Ovary (tissue), 7 donors: ENCODE measurements at regions not wholly inside any gene's neighbourhood (a gene's known extent, or its start where the extent isn't known, plus 50 kb on each side); places are given as distances from the start of the nearest gene placed in this dataset.

Source experiments
- DNase-seq, 5 donors: peaks; one replicate each; pipeline ENCODE4 v3.0.0-alpha.2; 2019 to 2020
- H3K27ac ChIP-seq, 2 donors: fragments of 200-600 bp; one replicate each; pipeline versions ENCODE4 v1.5.1 to v1.8.0; 2019 to 2022
- H3K27me3 ChIP-seq: fragments of 200-600 bp; one replicate; pipeline ENCODE4 v1.8.0; 2022
- H3K36me3 ChIP-seq: fragments of 200-600 bp; sonication (generic); one replicate; pipeline ENCODE4 v1.5.1; 2019
- H3K4me1 ChIP-seq: one replicate; pipeline ENCODE4 v1.8.1; 2013; ENCODE audit warnings: mild to moderate bottlenecking, moderate library complexity; ENCODE audit not compliant: insufficient read depth
- H3K4me3 ChIP-seq: fragments of 200-600 bp; sonication (generic); one replicate; pipeline ENCODE4 v1.5.1; 2017
- H3K9me3 ChIP-seq, 2 donors: fragments of 200-600 bp in 1 of 2; sonication (generic) in 1 of 2; one replicate each; pipeline versions ENCODE4 v1.5.1 to v1.8.1; 2013 to 2019; ENCODE audit warnings: mild to moderate bottlenecking in 1 of 2, moderate library complexity in 1 of 2
- CTCF ChIP-seq, 3 donors: fragments of 450-650 bp in 2 of 3; fragments of 200-600 bp in 1 of 3; IDR thresholded peaks; one replicate each; pipeline versions ENCODE4 v1.5.1 to v1.8.0; 2016 to 2022; ENCODE audit warnings: antibody characterized with exemption in 3 of 3, mild to moderate bottlenecking in 1 of 3
- EP300 ChIP-seq: sonication (generic); formaldehyde crosslinking; IDR thresholded peaks from one replicate; pipeline ENCODE4 v1.6.1; 2017; ENCODE audit warnings: antibody characterized with exemption
- POLR2A ChIP-seq: fragments of 450-650 bp; IDR thresholded peaks from one replicate; pipeline ENCODE4 v1.6.1; 2017; ENCODE audit warnings: antibody characterized with exemption, mild to moderate bottlenecking, moderate library complexity
- WGBS, 3 donors: extraction: QIAGEN DNeasy Blood & Tissue Kit in 1 of 3; methylation state at CpG; one replicate each; pipeline versions ENCODE4 v1.1.5 to v1.1.7; 2013 to 2017; 5-methylcytosine and 5-hydroxymethylcytosine counted together
- intact Hi-C, 4 donors: fragments of 100-400 bp; cut with DNase I; formaldehyde crosslinking; loops; one replicate each; pipeline versions ENCODE4 v1.11.0 to v1.15.1; 2022 to 2023
- donor health status: DM: no; HTN: no; CAD: no; lungs with moderate emphysema.
- donor health status: DM: no; HTN: no; CAD: no.
- donor health status: Bipolar disorder and iron deficiency.
- donor health status: DM: no; HTN: no; CAD: no.
- donor health status: DM: yes; HTN: yes; CAD: no.

GRCh38 chr10:44466236-44466635, 81.3 kb upstream of the CXCL12 start:
- Histone ChIP-seq H3K36me3 (no peaks in the 10 kb centered on the region), H3K9me3 (no peaks in the 10 kb centered on the region), H3K4me3 (no peak overlapping the region), H3K27me3 (no peaks in the 10 kb centered on the region), H3K27ac (no peak overlapping the region), H3K4me1 (no peaks in the 10 kb centered on the region)
- WGBS, 3 donors = 73 to 94% (median 91%) methylated on average over 2 of the region's 2 CpGs
- no peak for TF ChIP-seq CTCF (IDR thresholded peaks at IDR 0.05)
- TF ChIP-seq EP300 = no peak
- TF ChIP-seq POLR2A = no peak
- DNase-seq = no peak
- intact Hi-C loops = no loop called here

GRCh38 chr10:44467090-44467489, 82.2 kb upstream of the CXCL12 start:
- intact Hi-C loops = no loop called here
- Histone ChIP-seq H3K4me1 (no peaks in the 10 kb centered on the region), H3K36me3 (no peaks in the 10 kb centered on the region), H3K9me3 (no peaks in the 10 kb centered on the region), H3K4me3 (no peak overlapping the region), H3K27me3 (no peaks in the 10 kb centered on the region), H3K27ac (no peak overlapping the region)
- TF ChIP-seq POLR2A (no peak), EP300 (no peak), CTCF (IDR thresholded peaks at IDR 0.05) (no peak)
- 92 to 100% (median 95%) methylated on average over 2 of the region's 2 CpGs for WGBS, 3 donors
- DNase-seq = no peak

GRCh38 chr10:44467900-44468299, 83.0 kb upstream of the CXCL12 start:
- H3K27me3 ChIP-seq = no peaks in the 10 kb centered on the region
- TF ChIP-seq POLR2A = no peak
- TF ChIP-seq CTCF (IDR thresholded peaks at IDR 0.05) = no peak
- TF ChIP-seq EP300 = no peak
- no peaks in the 10 kb centered on the region for H3K36me3 ChIP-seq
- no peaks in the 10 kb centered on the region for H3K4me1 ChIP-seq
- no peak overlapping the region for H3K4me3 ChIP-seq
- intact Hi-C loops = no loop called here
- no peak for DNase-seq
- 76 to 85% (median 82%) methylated on average over 4 of the region's 4 CpGs for WGBS, 3 donors
- no peak overlapping the region for H3K27ac ChIP-seq
- H3K9me3 ChIP-seq = no peaks in the 10 kb centered on the region

GRCh38 chr10:44468525-44468924, 83.6 kb upstream of the CXCL12 start:
- Histone ChIP-seq H3K4me3 (no peak overlapping the region), H3K27ac (no peak overlapping the region), H3K36me3 (no peaks in the 10 kb centered on the region), H3K9me3 (no peaks in the 10 kb centered on the region), H3K4me1 (no peaks in the 10 kb centered on the region), H3K27me3 (no peaks in the 10 kb centered on the region)
- DNase-seq = no peak
- intact Hi-C loops = no loop called here
- 91 to 92% (median 91%) methylated on average over 11 of the region's 11 CpGs for WGBS, 3 donors
- TF ChIP-seq CTCF (IDR thresholded peaks at IDR 0.05) (no peak), EP300 (no peak), POLR2A (no peak)

GRCh38 chr10:44468965-44469364, 84.1 kb upstream of the CXCL12 start:
- intact Hi-C loops = no loop called here
- 70 to 95% (median 74%) methylated on average over 4 of the region's 4 CpGs for WGBS, 3 donors

More at GRCh38 chr10:44468965-44469364, 84.1 kb upstream of the CXCL12 start:
- Histone ChIP-seq H3K36me3 (no peaks in the 10 kb centered on the region), H3K4me3 (no peak overlapping the region), H3K4me1 (no peaks in the 10 kb centered on the region), H3K27me3 (no peaks in the 10 kb centered on the region), H3K27ac (no peak overlapping the region), H3K9me3 (no peaks in the 10 kb centered on the region)
- no peak for TF ChIP-seq POLR2A
- DNase-seq = no peak
